ENCODE measurements at regions not wholly inside any gene's neighbourhood (a gene's known extent, or its start where the extent isn't known, plus 50 kb on each side); places are given as distances from the start of the nearest gene placed in this dataset.

- CTCF ChIA-PET, result no interaction called here
- no peak for TF ChIP-seq CTCF (IDR thresholded peaks at IDR 0.05; ENCODE audit: insufficient read depth, low read length, missing control alignments)
- H3K4me3 ChIP-seq (ENCODE audit: low read depth, low read length), result no peak overlapping the region
- POLR2A ChIA-PET, result interaction anchor here (1.5 to 1.6 kb wide), 3 partner anchors 42 to 877 kb away, joined by 3 to 7 read pairs (median 6); partner anchors contain the start of gene KLF6
- DNase-seq (ENCODE audit: low read depth, low spot score), result no peak
Observed at GRCh38 chr10:4662576-4663161, 163.3 kb upstream of the AKR1E2 start.

DNA sequence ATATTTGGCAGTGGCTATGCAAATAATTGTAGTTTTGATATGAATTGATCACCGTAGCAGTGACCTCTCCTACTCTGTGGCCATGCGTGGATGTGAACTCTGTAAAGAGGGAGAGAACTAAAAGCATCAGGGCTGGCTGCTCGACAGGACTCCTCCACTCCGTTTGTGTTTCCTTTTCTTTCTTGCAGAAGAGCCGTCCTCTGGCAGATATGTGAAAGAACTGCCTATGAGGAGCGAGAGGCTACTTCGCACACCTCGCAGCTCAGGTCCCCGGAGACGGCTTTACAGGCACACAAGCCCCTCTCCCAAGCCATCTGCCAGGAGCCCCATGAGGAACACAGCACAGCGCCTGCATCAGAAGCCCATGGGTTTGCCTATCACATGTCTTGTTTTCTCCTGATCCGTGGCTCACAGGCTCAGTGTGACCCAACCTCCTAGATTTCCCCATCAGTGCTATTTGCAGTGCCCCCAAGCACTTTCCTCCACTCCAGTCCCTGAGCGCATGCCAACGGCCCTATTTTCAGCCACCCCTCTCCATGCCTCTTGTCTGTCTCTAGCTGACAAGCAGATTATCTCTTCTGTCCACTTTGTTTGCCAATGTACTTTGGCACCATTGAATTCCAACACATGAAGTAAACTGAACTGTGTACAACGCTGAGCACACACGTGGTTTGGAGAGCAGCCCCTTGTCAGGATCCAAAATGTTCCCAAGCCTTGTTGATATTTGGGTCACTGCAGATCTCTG lies 164.3 kb upstream of the AKR1E2 start:
- POLR2A ChIA-PET, result no interaction called here
- CTCF ChIA-PET, result no interaction called here
- no peak overlapping the region for H3K4me3 ChIP-seq (ENCODE audit: low read depth, low read length)
- TF ChIP-seq CTCF (IDR thresholded peaks at IDR 0.05; ENCODE audit: insufficient read depth, low read length, missing control alignments), result no peak
- DNase-seq (ENCODE audit: low read depth, low spot score), result no peak

DNA sequence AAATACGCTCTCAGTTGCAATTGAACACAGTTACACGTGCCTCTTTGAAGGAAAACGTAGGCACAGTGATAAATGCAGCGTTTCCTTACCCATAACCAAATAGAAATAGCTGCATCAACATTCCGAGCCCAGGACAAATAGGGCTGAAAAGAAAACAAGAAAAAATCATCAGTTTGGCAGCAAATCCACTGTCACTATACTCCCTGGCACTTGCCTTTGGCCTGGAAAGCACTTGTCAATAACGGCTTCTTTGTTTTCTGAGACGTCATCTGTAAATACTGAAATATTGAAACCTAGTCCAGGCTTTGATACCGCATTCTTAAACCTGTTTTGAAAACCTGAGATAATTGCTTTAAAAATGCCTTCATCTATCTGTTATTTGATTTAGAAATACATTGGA lies 167.2 kb upstream of the AKR1E2 start:
- ChIA-PET POLR2A (no interaction called here), CTCF (interaction anchor here (1.2 to 2.0 kb wide), 5 partner anchors 14 to 1461 kb away, joined by 3 to 5 read pairs (median 4); no protein-coding TSS in a partner anchor)
- TF ChIP-seq CTCF (IDR thresholded peaks at IDR 0.05; ENCODE audit: insufficient read depth, low read length, missing control alignments), result no peak
- DNase-seq (ENCODE audit: low read depth, low spot score), result no peak
- no peak overlapping the region for H3K4me3 ChIP-seq (ENCODE audit: low read depth, low read length)

DNA sequence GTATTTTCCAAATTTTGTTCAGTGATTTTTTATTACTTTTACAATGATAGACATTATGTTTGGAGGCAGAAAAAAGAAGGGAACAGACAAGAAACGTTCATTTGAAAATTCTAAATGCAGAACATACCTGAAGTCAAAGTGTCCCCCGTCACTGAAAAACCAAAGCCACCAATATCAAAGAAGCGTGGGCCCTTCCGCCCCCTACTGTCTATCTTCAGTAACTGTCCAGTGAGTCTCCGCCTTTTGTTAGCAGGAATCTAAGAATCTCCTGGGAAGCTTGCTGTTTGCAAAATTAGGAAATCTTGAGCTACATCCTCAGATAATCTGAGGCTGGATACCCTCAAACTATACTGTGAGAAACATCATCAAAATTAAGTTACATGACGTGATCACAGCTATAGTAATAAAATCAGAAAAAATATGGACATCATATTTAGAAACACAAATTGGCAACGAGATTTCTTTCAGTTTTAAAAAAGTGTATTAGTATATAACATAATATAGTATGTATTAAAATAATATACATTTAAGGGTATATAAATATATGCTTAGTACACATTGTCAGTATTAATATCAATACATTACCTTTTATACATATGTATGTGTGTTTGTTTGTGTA lies 169.3 kb upstream of the AKR1E2 start:
- TF ChIP-seq CTCF (IDR thresholded peaks at IDR 0.05; ENCODE audit: insufficient read depth, low read length, missing control alignments), result peak; percentile 80
- no peak overlapping the region for H3K4me3 ChIP-seq (ENCODE audit: low read depth, low read length)
- POLR2A ChIA-PET, result interaction anchor here (0.7 to 1.1 kb wide), 2 partner anchors 105 to 410 kb away, joined by 3 to 4 read pairs; no protein-coding TSS in a partner anchor
- DNase-seq (ENCODE audit: low read depth, low spot score), result no peak
- CTCF ChIA-PET, result interaction anchor here (0.6 to 2.1 kb wide), 36 partner anchors 9 to 1462 kb away, joined by 3 to 11 read pairs (median 4); no protein-coding TSS in a partner anchor

- TF ChIP-seq CTCF (IDR thresholded peaks at IDR 0.05; ENCODE audit: insufficient read depth, low read length, missing control alignments), result no peak
- ChIA-PET POLR2A (no interaction called here), CTCF (interaction anchor here (0.6 to 1.6 kb wide), 4 partner anchors 38 to 582 kb away, joined by 3 to 5 read pairs (median 3); no protein-coding TSS in a partner anchor)
- no peak overlapping the region for H3K4me3 ChIP-seq (ENCODE audit: low read depth, low read length)
- DNase-seq (ENCODE audit: low read depth, low spot score), result no peak
Observed at GRCh38 chr10:4655879-4656278, 170.1 kb upstream of the AKR1E2 start.

GRCh38 chr10:4655406-4655805 lies 170.6 kb upstream of the AKR1E2 start:
- TF ChIP-seq CTCF (IDR thresholded peaks at IDR 0.05; ENCODE audit: insufficient read depth, low read length, missing control alignments), result no peak
- H3K4me3 ChIP-seq (ENCODE audit: low read depth, low read length), result no peak overlapping the region
- DNase-seq (ENCODE audit: low read depth, low spot score), result no peak
- ChIA-PET CTCF (interaction anchor here (0.6 to 1.6 kb wide), 5 partner anchors 27 to 582 kb away, joined by 3 to 5 read pairs (median 3); no protein-coding TSS in a partner anchor), POLR2A (no interaction called here)

Data from AG04449 (cell line).